Iris pigment epithelial cell (primary cell): ENCODE measurements at regions not wholly inside any gene's neighbourhood (a gene's known extent, or its start where the extent isn't known, plus 50 kb on each side); places are given as distances from the start of the nearest gene placed in this dataset.
"Not testable (repeated sequence)": the region's sequence is repeated elsewhere in the genome, so short reads cannot be mapped to it uniquely, and the experiment has no call there.

Experiments
- DNase-seq: peaks from one replicate; pipeline ENCODE4 v3.0.0-alpha.2; 2011; ENCODE audit warnings: low read depth

DNA sequence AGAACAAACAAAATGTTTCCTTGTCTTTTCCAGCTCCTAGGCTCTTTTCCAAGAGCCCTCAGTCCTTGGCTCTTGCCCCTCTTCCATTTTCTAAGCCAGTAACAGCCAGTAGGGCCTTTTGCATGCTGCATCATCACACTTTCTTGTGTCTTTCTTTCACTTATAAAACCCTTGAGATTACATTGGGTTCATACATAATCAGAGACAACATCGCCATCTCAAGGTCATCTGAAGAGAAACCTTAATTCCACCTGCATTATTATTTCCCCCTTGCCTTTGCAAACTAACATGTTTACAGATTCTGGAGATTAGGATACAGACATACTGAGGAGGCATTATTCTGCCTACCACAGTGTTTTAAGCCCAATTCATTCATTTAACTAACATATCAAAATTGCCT, 697.3 kb downstream of the TRIB2 start:
- DNase-seq, result no peak

DNA sequence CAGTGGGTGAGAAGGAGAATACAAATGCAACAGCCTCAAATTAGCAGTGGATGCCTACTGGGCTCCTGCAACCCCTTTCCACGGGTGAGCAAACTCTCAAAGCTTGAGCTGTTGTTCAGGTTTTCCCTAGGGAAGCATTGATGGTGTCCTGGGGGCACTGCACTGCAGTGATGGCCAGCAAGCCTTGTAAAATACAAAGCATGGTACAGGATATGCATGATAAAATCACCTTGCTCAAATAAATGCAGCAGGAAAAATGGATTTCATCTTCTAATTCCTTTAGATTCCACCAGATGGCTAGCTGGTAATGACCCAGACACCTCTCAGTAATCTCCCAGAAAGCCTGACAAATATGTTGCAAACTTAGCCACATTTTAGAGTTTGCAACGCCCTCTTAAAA, 698.2 kb downstream of the TRIB2 start:
- DNase-seq, result no peak

DNA sequence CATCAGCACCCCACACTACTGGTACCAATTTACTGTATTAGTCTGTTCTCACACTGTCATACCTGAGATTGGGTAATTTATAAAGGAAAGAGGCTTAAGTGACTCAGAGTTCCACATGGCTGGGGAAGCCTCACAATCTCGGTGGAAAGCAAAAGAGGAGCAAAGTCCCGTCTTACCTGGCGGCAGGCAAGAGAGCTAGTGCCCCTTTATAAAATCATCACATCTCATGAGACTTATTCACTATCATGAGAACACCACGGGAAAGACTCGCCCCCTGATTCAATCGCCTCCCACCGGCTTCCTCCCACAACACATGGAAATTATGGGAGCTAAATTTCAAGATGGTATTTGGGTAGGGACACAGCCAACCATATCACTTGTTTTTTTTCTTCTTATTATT, 717.2 kb downstream of the TRIB2 start:
- no peak for DNase-seq

DNA sequence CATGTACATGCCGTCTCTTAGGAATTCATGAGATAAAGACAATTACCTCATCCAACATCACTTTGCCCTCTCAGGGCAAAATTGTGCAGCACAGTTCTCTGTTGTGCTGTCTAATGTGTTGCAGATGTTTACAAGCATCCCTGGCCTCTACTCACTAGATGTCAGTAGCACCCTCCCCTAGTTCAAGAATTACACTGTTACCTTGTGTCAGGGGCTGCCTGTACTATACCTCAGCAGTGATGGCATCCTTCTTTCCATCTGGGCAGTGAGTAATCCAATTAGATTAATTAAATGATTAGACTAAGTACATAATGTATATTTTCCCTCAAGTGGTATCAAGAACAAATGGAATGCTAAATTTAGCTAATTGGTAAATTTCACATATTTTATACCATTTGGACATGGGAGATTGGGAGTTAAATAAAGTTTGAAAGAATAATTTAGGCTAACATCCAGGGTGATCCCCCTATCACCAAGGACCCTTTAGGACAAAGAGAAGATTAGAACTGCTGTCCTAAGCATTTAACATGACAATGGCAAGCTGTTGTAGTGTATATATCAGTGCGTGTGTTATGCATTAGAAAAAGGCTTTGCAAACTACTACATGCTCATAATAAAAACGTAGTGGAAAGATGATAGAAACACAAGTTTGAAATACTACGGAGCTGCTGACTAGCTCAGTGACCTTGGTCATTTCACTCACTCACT, 727.0 kb downstream of the TRIB2 start:
- DNase-seq, result not testable (repeated sequence)

DNA sequence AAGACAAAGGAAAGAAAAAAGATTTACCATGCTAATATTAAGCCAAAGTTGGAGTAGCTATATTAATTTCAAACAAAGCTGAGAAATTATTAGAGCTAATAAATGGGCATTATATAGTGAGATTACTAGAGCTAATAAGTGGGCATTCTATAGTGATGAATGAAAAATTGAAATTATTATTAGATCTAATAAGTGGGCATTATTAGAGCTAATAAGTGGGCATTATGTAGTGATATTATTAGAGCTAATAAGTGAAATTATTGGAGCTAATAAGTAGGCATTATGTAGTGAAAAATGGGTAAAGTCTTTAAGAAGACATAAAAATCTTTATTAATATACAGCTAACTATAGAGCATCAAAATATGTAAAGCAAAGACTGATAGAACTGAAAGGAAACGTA, 745.7 kb downstream of the TRIB2 start:
- DNase-seq, result no peak

DNA sequence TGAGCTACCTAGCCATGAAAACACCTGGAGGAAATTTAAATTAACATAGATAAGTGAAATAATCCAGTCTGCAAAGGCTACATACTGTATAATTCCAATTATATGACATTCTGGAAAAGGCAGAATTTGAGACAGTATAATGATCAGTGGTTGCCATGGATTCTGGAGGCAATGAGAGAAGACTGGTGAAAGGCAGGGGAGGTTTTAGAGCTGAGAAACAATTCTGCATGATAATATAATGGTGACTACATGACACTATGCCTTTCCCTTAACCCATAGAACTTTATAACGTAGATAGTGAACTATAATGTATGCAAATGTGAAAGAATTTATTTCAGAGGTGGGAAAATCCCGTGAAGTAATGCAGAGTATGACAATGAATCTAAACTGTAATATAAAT, 749.3 kb downstream of the TRIB2 start:
- DNase-seq, result no peak

DNA sequence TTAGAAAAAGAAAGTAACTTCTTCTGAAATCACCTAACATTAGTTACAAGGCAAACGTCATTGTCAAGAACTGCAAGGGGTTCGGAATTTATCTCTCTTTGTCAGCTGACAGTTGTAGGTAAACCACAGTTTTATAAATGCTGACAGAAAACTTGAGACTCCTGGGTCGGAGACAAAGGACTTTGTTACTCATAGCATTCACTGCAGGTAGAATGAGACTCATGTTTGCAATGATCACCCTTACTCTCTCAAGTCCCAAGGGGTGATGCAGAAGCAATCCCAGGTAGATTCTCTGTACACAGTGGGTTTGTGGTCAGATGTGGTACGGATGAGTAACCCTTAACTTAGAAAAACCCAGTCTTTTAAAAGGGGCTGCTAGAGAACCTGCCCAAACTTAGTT, 757.8 kb downstream of the TRIB2 start:
- DNase-seq, result no peak

DNA sequence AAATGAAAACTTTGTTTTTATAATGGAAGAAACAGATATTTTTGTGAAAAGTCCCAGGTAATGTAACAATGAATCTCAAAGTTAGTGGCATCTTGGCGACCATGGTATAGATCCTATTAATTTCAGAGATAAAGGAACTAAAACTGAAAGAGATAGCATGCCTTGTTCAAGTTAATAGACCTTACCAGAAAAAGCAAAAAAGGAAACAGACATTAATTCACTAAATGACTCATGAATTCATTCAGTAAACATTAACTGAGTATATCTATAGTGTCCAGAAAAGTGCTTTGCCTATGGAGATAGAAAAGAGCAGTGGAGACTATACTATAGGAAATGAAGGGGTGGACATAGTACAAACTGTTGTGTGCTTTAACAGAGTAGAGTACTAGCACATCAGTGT, 763.3 kb downstream of the TRIB2 start:
- no peak for DNase-seq

DNA sequence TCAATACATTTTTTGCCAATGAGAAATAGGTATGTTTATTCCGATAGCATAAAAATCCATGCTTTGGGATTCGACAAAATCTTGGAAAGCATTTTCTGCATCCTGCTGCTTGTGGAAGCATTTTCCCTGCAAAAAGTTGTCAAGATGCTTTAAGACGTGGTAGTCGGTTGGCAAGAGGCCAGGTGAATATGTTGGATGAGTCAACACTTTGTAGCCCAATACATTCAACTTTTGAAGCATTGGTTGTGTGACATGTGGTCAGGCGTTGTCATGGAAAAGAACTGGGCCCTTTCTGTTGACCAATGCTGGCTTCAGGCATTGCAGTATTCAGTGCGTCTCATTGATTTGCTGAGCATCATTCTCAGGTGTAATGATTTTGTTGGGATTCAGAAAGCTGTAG, 764.5 kb downstream of the TRIB2 start:
- DNase-seq, result no peak

DNA sequence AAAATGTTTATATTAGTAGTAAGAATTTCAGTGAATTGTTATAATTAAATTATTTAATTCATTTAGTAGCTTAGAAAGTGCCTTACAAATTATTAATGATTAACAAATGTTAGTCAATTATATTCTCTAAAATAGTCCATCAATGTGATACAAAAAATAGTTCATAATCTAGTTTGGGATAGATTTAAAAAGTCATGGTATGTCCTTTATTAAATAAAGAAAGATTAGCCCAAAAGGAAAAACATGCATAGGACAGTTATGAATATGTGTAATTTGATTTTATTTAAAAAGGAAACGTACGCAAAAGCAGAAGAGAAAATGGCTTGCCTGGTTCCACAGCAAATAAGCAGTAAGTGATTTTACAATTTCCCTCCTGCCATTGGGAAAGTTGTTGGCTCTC, 768.5 kb downstream of the TRIB2 start:
- DNase-seq, result no peak

DNA sequence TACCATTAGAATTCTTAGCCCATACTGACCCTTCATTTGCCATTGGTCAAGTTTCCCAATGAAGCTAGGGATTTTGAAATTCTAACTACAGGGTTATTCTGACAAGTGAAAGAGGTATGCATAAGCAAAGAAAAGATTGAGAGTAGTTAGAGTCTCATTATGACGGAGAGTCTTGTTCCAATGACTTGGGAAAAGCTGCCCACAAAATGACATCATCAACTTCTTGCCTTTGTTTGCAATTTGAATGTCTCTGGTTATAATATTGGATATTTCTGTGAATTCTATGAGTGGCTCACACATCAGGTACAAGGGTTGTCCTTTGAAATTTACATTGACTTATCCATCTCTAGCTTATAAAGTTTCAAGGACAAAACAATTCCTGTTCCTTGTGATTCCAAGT, 772.2 kb downstream of the TRIB2 start:
- no peak for DNase-seq

DNA sequence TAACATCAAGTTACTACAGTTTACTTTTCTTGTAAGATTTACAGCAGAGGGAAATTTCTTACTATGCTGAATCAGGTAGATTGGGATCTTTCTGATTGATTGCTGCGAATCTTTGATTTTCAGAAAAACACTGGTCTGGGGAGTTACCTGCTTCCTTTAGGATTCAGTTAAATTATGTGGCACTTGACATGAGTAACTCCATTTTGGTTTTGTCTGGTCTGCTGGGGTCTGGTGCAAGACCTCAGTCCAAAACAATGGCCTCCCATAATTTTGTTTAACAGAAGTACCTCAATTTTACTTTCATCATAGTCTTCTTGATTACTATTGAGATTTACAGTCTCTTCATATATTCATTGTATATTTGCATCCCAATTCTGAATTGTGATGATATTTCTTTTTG, 775.5 kb downstream of the TRIB2 start:
- DNase-seq, result no peak

DNA sequence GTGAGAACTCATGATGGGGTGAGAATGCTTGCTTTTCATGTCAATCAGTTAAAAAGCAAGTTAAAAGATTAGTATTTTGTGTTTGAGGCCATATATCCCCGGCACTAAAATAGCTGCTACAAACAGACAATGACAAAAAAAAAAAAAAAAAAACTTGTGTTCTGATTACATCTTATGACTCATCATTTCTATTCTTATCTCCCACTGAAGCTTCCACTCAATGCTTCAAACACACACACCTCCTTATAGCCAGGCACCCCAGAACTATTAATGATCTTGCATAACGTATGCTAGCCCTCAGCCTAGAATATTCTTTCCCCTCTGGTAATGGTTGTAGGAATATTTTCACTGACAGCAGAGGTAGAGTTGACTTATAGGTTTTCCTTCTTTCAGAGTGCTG, 778.3 kb downstream of the TRIB2 start:
- DNase-seq, result no peak

DNA sequence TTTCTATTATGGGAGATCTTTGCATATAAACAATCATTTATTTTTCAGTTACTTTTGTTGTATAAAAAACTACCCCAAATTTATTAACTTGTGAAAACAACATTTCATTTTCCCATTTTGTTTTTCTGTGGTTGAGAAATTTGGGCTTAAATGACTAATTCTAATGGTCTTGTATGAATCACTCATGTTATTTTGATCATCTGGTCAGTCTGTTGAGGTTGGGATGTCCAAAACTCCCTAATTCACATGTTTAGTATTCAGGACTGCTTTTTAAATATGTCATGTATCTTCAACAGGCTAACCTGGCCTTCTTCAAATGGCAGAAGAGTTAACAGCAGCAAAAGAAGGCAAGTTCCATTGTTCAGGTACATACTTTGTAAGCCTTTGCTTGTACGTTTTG, 788.1 kb downstream of the TRIB2 start:
- no peak for DNase-seq

DNA sequence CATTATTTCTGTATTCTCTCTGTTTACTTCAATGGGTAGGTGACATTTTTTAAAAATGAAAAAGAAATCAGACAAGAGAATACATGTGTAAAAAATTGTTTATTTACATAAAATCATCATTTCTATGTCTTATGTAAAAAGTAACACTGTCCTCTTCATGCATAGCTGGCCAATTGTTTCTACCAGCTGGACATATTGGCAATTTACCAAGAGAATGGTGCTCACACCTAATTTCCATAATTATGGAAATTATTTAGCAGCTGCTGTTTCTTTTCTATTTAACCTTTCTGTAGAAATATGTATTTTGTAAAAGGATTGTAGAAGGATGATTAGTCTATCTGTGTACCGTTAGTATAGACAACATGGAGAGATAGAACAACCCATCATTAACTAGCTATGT, 791.9 kb downstream of the TRIB2 start:
- no peak for DNase-seq

DNA sequence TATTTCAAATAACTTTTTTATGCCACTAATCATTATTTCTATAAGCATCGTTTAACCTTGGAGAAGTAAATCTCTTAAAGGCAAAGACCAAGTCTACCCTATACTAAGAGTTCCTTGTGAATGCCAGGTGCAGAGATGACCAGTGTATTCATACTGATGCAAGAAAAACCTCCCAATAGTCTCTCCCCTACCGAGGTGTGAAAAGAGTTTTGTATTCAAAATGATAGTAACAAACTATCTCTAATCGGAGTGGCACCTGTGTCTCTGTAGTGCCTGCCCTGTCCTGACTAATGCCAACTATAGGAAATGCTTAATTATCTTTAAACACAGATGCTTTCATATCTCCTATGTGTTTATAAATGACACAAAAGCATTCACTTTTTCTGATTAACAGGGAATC, 798.5 kb downstream of the TRIB2 start:
- DNase-seq, result no peak

DNA sequence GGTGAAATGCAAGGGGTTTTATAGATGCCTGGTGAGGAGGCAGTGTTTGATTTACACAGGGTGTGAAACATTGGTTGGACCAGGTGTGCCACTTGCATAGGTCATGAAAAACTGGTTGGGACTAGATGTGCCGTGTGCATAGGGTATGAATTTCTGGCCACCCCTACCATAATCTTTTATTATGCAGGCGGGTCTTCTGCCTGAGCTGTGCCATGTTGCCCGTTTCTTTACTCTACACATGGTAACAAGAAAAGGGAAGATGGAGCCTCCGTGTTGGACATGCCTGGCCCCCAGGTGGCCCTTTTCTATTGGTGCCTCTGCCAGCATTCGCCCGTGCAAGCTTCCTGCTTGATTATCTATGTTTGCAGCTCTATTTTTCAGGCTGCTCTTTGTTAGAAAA, 805.4 kb downstream of the TRIB2 start:
- no peak for DNase-seq

DNA sequence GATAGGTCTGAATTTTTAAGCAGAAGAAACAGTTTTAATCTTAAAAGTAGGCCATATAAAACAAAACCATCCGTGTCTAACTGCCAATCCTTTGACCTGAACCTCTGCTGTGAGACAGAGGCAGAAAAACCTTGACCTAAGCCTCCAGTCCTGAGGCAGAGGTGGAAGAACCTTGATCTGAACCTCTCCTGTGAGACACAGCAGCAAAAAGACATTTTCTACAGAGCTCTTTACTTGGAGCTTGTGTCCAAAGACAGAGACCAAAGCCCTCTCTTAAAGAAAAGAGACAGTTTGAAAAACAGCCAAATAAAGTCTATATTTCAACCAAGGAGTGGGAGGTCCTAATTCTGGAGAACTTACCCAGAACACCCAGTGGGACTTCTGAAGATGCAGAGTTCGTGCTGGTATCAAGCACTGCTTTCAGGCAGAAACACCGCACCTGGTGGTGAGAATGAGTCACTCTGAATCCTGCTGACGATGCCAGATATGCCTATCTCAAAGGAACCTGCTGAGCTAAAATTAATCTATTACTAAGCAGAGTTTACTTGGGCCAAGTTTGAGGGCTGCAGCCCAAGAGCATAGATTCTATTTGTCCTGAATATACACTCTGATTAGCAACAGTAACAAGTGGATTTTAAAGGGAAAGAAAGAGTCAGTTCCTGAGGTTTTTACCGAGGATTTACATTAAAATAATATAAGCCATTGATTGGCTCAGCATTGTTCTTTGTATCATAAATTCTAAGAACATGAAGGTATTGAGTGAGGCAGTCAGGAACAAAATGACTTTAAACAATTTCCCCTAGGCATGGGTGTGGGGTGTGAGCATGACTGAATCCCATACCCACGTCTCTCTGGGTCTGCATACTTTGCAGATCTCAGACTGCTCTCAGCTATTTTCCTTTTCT, 806.4 kb downstream of the TRIB2 start:
- DNase-seq, result peak; percentile 22

DNA sequence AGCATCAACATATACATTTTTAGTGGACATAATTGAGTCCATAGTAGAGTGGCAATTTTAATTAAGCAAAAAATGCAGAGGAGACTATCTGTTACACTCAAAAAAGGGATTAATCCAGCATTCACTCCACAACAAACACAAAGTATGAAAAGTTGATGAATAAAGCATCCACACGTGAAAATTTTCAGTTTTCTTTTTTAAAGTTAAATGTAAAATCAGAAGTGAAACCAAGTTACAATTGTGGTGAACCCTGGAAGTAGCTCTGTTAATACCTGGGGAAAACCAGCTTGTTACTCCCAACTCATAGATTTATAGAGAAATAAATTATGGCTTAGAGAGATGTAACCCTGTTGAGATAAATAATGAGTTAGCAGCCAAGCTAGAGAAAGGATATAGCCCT, 807.8 kb downstream of the TRIB2 start:
- DNase-seq, result no peak

DNA sequence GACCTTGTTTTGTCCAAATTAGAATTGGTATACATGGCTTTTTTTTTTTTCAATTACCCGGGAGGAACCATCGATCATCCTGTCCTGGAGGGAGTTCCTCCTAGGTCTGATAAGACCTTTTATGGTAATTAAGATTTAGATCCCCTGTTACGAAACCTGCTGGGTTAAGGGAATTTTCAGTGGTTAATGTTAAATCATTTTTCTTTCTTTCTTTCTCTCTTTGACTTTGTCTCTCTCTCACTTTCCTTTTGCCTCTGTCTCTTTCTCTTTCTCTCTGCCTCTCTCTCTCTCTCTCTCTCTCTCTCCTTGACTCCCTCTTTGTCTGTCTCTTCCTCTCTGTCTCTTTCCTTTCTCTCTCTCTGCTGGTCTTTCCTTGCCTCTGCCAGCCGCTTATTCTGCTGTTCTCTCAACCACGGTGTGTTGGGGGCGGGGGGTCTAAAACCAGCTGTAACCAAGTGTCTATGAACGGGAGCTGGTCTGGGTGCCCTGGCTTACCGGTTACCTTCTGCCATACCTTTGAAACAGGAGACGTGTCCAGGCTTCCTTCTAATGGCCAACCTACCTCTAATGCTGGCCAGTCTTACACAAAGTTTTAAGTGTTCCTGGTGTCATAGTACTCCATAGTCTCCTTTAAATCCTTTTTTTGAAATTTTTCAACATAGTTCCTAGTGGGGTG, 815.1 kb downstream of the TRIB2 start:
- DNase-seq, result not testable (repeated sequence)

DNA sequence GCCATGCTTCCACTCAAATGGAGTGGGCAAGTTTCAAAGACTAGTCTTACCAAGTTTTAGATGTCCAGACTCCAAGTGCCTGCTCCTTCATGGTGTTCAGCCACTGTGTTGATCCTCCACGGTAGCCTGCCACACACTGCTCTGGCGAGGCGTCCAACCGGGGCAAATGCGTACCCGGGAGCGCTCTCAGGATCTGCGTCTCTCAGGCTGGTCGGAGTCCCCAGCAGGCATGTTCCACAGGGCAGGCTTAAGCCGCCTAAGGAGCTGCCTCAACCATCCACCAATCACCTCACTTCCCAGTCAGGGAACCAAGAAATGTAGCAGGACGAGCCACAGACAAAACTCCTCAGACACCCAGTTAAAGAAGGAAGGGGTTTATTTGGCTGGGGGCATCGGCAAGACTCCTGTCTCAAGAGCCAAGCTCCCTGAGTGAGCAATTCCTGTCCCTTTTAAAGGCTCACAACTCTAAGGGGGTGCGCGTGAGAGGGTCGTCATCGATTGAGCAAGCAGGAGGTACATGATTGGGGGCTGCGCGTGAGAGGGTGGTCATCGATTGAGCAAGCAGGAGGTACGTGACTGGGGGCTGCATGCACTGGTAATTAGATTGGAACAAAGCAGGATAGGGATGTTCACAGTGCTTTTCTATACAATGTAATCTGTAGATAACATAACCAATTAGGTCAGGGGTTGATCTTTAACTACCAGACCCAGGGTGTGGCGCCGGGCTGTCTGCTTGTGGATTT, 816.2 kb downstream of the TRIB2 start:
- not testable (repeated sequence) for DNase-seq

DNA sequence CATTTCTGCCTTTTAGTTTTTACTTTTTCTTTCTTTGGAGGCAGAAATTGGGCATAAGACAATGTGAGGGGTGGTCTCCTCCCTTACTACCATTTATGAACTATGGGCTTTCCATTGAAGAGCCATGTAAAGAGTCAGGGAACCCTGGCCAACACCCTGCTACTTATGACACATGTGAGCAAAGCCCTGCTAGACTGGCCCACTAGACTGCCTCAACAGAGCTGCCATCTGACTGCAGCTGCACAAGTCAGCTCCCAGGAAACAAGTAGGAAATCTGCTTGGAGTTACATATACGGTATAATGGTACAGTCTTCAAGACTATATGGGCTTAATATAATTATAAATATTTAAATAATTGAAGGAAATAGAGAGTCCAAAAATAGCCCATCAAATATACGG, 816.8 kb downstream of the TRIB2 start:
- DNase-seq, result no peak
